Testis (tissue), 2 donors: ENCODE measurements at regions not wholly inside any gene's neighbourhood (a gene's known extent, or its start where the extent isn't known, plus 50 kb on each side); places are given as distances from the start of the nearest gene placed in this dataset.

Source experiments
- DNase-seq: peaks from one replicate; pipeline ENCODE4 v3.0.0-alpha.2; 2019
- H3K27ac ChIP-seq, 2 donors: fragments of 200-600 bp; sonication (generic); one replicate each; pipeline ENCODE4 v1.5.1; 2019
- H3K27me3 ChIP-seq: fragments of 200-600 bp; sonication (generic); one replicate; pipeline ENCODE4 v1.5.1; 2019
- H3K36me3 ChIP-seq: fragments of 200-600 bp; sonication (generic); one replicate; pipeline ENCODE4 v1.5.1; 2017; ENCODE audit warnings: low read depth; ENCODE audit errors: missing control alignments
- H3K4me1 ChIP-seq: fragments of 200-600 bp; sonication (generic); one replicate; pipeline ENCODE4 v1.5.1; 2019
- H3K4me3 ChIP-seq, 2 donors: fragments of 200-600 bp; sonication (generic); one replicate each; pipeline ENCODE4 v1.5.1; 2017 to 2019
- H3K9me3 ChIP-seq: fragments of 200-600 bp; sonication (generic); one replicate; pipeline ENCODE4 v1.5.1; 2017
- CTCF ChIP-seq, 3 experiments: fragments of 450-650 bp in 2 of 3; fragments of 200-600 bp in 1 of 3; sonication (generic) in 1 of 3; IDR thresholded peaks; one replicate each; pipeline ENCODE4 v1.5.1; 2016 to 2019; ENCODE audit warnings: antibody characterized with exemption in 3 of 3, mild to moderate bottlenecking in 2 of 3, moderate library complexity in 1 of 3
- POLR2A ChIP-seq: fragments of 450-650 bp; IDR thresholded peaks from one replicate; pipeline ENCODE4 v1.6.1; 2017; ENCODE audit warnings: antibody characterized with exemption, mild to moderate bottlenecking, moderate library complexity
- WGBS, 2 donors: methylation state at CpG; one replicate each; pipeline ENCODE4 v1.1.5; 2018; 5-methylcytosine and 5-hydroxymethylcytosine counted together
- intact Hi-C: fragments of 100-400 bp; cut with DNase I; formaldehyde crosslinking; loops from one replicate; pipeline ENCODE4 v1.15.1; 2023; ENCODE audit warnings: low total_unique reads

GRCh38 chr3:159148466-159148865 is 346.6 kb downstream of the MFSD1 start:
- no peak for TF ChIP-seq CTCF (IDR thresholded peaks at IDR 0.05)
- TF ChIP-seq POLR2A: no peak
- WGBS, 2 donors: 86 to 95% methylated on average over 1 of the region's 1 CpG
- no peak overlapping the region for H3K27ac ChIP-seq

GRCh38 chr3:159149131-159149530 is 347.3 kb downstream of the MFSD1 start:
- no peaks in the 10 kb centered on the region for H3K27me3 ChIP-seq
- no peak for DNase-seq
- WGBS, 2 donors: 83 to 88% methylated on average over 7 of the region's 7 CpGs
- H3K27ac ChIP-seq: no peak overlapping the region
- intact Hi-C loops: no loop called here
- H3K36me3 ChIP-seq: no peaks in the 10 kb centered on the region
- TF ChIP-seq CTCF (IDR thresholded peaks at IDR 0.05) (no peak), POLR2A (no peak)
- no peaks in the 10 kb centered on the region for H3K4me1 ChIP-seq
- H3K9me3 ChIP-seq: no peaks in the 10 kb centered on the region
- H3K4me3 ChIP-seq: no peak overlapping the region

More at GRCh38 chr3:159148466-159148865, 346.6 kb downstream of the MFSD1 start:
- H3K9me3 ChIP-seq: no peaks in the 10 kb centered on the region
- no peak for DNase-seq
- H3K4me3 ChIP-seq: no peak overlapping the region
- H3K4me1 ChIP-seq: no peaks in the 10 kb centered on the region
- no peaks in the 10 kb centered on the region for H3K27me3 ChIP-seq
- no peaks in the 10 kb centered on the region for H3K36me3 ChIP-seq
- intact Hi-C loops: no loop called here

- Histone ChIP-seq H3K36me3 (no peaks in the 10 kb centered on the region), H3K4me3 (no peak overlapping the region), H3K27me3 (no peaks in the 10 kb centered on the region), H3K9me3 (no peaks in the 10 kb centered on the region), H3K4me1 (no peaks in the 10 kb centered on the region), H3K27ac (no peak overlapping the region)
- TF ChIP-seq POLR2A (no peak), CTCF (IDR thresholded peaks at IDR 0.05) (no peak)
- 75 to 85% methylated on average over 1 of the region's 1 CpG for WGBS, 2 donors
- intact Hi-C loops: no loop called here
- no peak for DNase-seq
Observed at GRCh38 chr3:159149633-159150032, 347.8 kb downstream of the MFSD1 start.

GRCh38 chr3:159150180-159150579 is 348.3 kb downstream of the MFSD1 start:
- H3K27me3 ChIP-seq: no peaks in the 10 kb centered on the region
- no peaks in the 10 kb centered on the region for H3K36me3 ChIP-seq
- no peaks in the 10 kb centered on the region for H3K4me1 ChIP-seq
- TF ChIP-seq POLR2A: no peak
- no peak for TF ChIP-seq CTCF (IDR thresholded peaks at IDR 0.05)
- H3K9me3 ChIP-seq: no peaks in the 10 kb centered on the region
- intact Hi-C loops: no loop called here
- H3K4me3 ChIP-seq: no peak overlapping the region
- no peak overlapping the region for H3K27ac ChIP-seq
- DNase-seq: no peak
- 85 to 86% methylated on average over 3 of the region's 3 CpGs for WGBS, 2 donors

GRCh38 chr3:159151130-159151529 is 349.3 kb downstream of the MFSD1 start:
- Histone ChIP-seq H3K27ac (no peak overlapping the region), H3K27me3 (no peaks in the 10 kb centered on the region), H3K36me3 (no peaks in the 10 kb centered on the region), H3K4me1 (no peaks in the 10 kb centered on the region), H3K4me3 (no peak overlapping the region), H3K9me3 (no peaks in the 10 kb centered on the region)
- 63 to 81% methylated on average over 4 to 5 of the region's 5 CpGs for whole genome bisulfite sequencing, 2 donors
- intact Hi-C loops: no loop called here
- no peak for TF ChIP-seq POLR2A
- no peak for TF ChIP-seq CTCF (IDR thresholded peaks at IDR 0.05)
- DNase-seq: no peak
